HG03159 (cell line): ENCODE measurements at regions not wholly inside any gene's neighbourhood (a gene's known extent, or its start where the extent isn't known, plus 50 kb on each side); places are given as distances from the start of the nearest gene placed in this dataset.
A peak's percentile ranks its signal among the peaks of the same experiment; 100 is the strongest.
"Not testable (repeated sequence)": the region's sequence is repeated elsewhere in the genome, so short reads cannot be mapped to it uniquely, and the experiment has no call there.

Source experiments
- ATAC-seq: cut with Tn5 transposase; IDR thresholded peaks from one replicate; pipeline ENCODE4 v1.9.1; 2021; ENCODE audit warnings: mild to moderate bottlenecking, moderate library complexity; ENCODE audit not compliant: unreplicated experiment

- no peak for ATAC-seq
These were observed 177.0 kb downstream of the RGS9 start for GRCh38 chr17:65314212-65314611.

GRCh38 chr17:65312718-65313377, 175.7 kb downstream of the RGS9 start:
- ATAC-seq: no peak

GRCh38 chr17:65311261-65311660, 174.1 kb downstream of the RGS9 start:
- no peak for ATAC-seq

DNA sequence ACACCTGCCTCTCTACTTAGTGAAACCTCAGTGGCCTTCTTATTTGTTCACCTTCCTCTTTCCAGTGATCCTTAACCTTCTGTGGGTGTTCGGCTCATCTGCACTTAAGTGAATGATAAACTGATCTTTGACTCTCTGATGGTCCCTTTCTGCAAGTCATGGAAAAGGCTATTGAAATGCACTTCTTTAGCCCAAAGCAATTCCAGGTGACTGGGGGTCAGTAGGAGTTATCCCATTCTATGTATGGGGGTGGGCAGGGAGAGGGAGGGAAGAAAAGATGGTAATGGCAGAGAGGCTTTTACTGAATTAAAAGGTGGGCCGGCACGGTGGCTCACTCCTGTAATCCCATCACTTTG, 170.8 kb downstream of the RGS9 start:
- ATAC-seq: no peak

DNA sequence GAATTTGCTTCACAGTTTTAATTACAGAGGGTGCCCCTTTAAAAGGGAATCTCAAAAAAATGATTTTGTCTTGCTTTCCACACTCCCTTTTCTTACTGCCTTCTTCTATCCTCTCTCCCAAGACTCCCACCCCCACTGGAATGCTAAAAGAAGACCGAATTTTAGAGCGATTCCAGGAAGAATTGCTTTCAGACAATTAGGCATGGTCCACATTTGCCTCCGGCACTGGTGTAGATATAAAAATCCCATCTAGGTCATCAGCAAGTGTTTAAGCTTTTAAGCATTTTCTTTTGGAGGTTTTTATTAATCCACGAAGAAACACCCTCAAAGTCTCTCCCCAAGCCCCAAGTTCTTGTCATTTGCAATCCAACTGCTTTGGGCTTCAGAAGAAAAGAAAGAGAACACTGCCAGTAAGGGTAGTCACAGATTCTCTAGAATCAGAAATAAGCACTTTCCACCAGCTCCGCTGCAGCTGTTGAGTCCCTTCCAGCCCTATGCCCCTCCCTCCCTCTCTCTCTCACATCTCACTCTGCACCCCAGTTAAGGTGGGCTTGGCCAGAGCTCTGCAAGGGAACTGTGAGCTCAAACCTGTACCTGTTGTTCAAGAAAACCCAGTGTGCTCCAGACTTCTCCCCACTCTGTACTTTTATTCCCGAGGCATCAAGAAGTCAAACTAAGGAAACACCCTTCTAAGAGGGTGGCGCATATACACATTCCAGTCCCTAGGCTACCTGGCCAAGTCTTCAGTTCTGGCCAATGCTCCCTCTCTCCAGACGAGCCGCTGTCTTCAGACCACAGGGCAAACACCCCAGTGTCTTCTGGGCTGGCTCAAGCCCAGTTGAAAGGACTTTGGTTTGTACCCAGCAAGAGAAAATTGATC, 170.2 kb downstream of the RGS9 start:
- ATAC-seq: no peak

DNA sequence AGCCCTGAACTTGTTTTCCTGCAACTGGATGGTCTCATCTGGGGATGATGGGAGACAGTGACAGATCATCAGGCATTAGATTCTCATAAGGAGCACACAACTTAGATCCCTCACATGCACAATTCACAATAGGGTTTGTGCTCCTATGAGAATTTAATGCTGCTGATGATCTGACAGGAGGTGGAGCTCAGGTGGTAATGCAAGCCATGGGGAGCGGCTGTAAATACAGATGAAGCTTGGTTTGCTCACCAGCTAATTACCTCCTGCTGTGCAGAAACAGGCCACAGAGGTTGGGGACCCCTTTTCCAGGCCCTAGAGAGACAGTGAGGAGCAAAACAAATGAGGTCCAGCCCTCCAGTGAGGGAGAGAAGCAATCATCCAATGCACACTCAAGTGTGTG, 168.6 kb downstream of the RGS9 start:
- ATAC-seq: no peak

GRCh38 chr17:65305116-65305515, 167.9 kb downstream of the RGS9 start:
- no peak for ATAC-seq

DNA sequence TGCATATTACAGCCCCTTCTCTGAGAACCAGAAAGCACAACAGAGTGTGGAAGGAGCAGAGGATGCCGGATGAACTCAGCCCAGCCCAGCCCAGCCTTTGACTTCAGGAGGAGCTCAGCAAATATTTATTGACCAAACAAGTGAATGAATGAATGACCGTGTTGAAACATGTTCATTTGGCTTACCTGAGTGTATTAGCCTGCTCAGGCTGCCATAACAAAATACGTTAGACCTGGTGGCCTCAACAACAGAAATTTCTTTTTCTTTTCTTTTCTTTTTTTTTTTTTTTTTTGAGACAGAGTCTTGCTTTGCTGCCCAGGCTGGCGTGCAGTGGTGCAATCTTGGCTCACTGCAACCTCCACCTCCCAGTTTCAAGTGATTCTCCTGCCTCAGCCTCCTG, 164.7 kb downstream of the RGS9 start:
- not testable (repeated sequence) for ATAC-seq

DNA sequence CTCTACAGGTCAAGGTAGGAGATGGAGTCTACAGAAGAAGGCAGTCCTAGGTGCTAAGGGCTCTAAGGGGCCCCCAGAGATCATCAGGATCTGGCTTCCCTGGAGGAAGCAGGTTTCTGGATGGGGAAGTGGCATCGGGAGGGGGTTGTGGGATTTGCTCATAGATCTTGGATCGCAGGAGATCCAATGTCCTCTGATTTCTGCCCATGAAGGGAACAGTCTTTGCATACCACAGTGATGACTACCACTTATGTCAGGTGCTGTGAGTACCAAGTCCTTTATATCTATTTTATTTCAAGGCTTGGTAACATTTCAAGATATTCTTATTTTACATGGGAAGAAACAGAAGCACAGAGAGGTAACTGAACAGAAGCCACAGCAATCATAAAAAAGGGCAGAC, 164.0 kb downstream of the RGS9 start:
- no peak for ATAC-seq

DNA sequence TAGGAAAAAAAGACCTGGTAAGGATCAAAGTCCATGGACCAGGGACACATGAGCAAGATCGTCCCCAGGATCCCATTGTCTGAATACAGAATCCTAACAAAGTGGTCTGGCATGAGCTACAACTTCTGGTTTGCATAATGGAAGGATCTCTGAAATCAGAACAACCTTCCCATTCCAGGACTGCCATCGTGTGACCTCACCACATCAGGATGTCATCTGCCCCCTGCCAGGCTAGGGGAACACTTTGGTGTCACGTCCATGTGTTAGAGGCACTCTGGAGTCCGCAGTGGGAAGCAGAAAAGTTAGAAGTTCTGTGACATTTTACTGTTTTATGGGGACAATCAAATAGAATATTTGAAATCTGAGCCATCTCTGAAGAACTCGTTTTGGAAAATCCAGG, 160.7 kb downstream of the RGS9 start:
- ATAC-seq: no peak

GRCh38 chr17:65297384-65297783, 160.2 kb downstream of the RGS9 start:
- no peak for ATAC-seq

GRCh38 chr17:65294181-65294719, 157.1 kb downstream of the RGS9 start:
- peak; percentile 71 for ATAC-seq

- ATAC-seq: no peak
These were observed 156.5 kb downstream of the RGS9 start for GRCh38 chr17:65293584-65294180.

DNA sequence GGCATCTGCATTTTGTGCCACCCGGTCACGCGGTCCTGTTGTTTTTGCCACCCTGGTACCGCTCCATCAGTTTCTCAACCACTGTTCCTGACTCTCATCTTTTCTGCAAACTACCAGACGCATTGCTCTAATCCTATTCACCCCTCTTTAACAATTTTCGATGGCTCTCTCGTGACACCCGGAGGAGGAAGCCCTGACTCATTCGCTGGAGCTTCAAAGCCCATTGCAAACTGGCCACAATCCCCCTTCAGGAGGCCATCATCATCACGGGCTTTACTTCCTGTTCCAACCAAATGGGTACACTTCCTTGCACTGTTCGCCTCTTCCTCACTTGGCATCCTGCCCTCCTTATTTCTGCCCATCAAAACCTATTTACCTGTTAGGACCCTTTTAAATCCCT, 155.3 kb downstream of the RGS9 start:
- ATAC-seq: no peak

DNA sequence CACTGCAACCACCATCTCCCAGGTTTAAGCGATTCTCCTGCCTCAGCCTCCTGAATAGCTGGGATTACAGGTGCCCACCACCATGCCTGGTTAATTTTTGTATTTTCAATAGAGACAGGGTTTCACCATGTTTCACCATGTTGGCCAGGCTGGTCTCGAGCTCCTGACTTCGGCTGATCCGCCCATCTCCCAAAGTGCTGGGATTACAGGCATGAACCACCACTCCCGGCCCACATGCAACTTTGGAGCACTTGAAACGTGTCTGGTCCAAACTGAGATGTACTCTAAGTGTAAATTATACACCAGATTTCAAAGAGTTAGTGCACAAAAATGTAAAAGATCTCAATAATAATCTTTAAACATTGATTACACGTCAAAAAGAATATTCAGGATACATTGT, 154.1 kb downstream of the RGS9 start:
- ATAC-seq: not testable (repeated sequence)

- no peak for ATAC-seq
These were observed 153.4 kb downstream of the RGS9 start for GRCh38 chr17:65290616-65291015.

DNA sequence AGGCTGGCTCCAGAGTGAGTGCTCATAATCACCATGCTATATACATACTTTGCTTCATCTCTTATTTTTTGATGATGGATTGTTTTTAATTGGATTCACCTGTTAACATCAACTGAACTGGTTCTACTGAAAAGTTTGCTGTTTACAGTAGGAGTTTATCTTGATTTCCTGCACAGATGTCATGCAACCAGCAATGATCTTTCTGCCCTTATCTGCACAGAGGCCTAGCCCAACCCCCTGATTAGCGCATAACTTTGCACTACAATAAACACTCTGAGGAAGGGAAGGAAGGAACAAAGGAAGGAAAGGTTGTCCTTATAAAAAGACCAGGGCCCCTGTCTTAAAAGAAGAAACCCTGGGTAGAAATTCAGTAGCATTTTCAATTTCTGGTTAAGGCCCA, 152.9 kb downstream of the RGS9 start:
- no peak for ATAC-seq

- ATAC-seq: no peak
These were observed 149.9 kb downstream of the RGS9 start for GRCh38 chr17:65287040-65287439.

DNA sequence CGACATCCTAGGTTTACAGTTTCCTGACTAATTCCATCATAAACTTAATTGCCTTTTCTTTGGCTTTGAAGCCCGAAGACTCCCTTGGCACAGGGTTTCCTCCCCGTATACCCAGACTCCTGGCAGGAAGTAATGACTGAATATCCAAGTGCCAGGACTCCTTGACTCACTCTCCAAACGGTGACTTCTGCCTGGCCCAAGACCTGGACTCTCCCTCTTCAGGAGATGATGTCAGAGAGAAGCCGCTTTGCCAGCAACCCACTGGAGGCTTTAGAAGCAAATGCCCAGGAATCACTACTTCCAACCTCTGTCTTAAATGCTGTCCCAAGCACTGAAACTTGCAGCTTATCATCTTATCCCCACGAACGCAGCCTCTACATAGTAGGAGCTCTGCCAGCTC, 146.5 kb downstream of the RGS9 start:
- no peak for ATAC-seq

DNA sequence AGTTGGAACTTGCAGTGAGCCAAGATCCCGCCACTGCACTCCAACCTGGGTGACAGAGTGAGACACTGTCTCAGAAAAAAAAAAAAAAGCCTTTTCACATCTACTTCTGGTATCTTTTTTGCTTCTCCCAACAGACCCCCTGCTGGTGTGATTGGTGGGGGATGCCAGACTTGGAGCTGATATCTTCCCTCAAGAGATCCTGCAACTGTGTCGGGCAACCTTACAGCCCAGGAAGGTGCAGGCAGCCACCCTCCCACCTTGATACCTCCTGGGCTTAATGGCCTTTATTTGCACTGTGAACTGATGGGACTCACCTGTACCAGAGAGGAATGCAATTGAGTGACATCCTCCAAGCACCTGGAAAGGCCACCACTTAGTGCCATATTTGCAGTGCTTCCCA, 142.3 kb downstream of the RGS9 start:
- ATAC-seq: no peak

DNA sequence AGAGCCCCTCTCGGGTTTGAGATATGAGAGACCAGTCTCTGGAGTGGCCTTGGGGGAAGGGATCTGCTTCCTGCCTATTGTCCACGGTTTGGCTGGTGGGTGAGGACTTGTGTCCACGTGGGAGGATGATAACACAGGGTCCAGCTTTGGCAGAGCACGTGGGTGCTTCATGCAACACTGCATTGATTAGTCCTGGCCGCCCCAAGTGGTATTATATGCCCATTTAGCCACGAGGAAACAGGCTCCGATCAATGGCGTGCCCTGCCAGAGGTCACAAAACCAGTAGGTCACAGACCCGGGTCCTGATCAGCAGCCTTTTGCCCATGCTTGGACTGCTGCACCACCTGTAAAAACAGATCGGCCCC, 141.6 kb downstream of the RGS9 start:
- no peak for ATAC-seq
